Left lung (tissue), 4 donors: ENCODE measurements at regions not wholly inside any gene's neighbourhood (a gene's known extent, or its start where the extent isn't known, plus 50 kb on each side); places are given as distances from the start of the nearest gene placed in this dataset.
A peak's percentile ranks its signal among the peaks of the same experiment; 100 is the strongest.

Experiments
- ATAC-seq: fragments of 200-7000 bp; cut with Tn5 transposase; one replicate; pipeline ENCODE4 v1.9.1; 2020; ENCODE audit warnings: moderate library complexity
- DNase-seq, 4 donors: peaks; one replicate each; pipeline ENCODE4 v3.0.0-alpha.2; 2013 to 2020
- H3K27ac ChIP-seq, 2 donors: fragments of 200-600 bp; sonication (generic) in 1 of 2; one replicate each; pipeline versions ENCODE4 v1.5.0 to v1.8.0; 2020 to 2021
- H3K27me3 ChIP-seq, 2 donors: fragments of 200-600 bp; sonication (generic) in 1 of 2; one replicate each; pipeline versions ENCODE4 v1.5.0 to v1.8.0; 2020 to 2021
- H3K36me3 ChIP-seq, 2 donors: fragments of 200-600 bp; sonication (generic) in 1 of 2; one replicate each; pipeline versions ENCODE4 v1.5.0 to v1.8.0; 2020 to 2021
- H3K4me1 ChIP-seq, 2 donors: fragments of 200-600 bp; one replicate each; pipeline ENCODE4 v1.8.0; 2021
- H3K4me3 ChIP-seq, 2 donors: fragments of 200-600 bp; sonication (generic) in 1 of 2; one replicate each; pipeline versions ENCODE4 v1.5.0 to v1.8.0; 2020 to 2021; ENCODE audit warnings: mild to moderate bottlenecking in 1 of 2
- H3K9me3 ChIP-seq, 2 donors: fragments of 200-600 bp; sonication (generic) in 1 of 2; one replicate each; pipeline versions ENCODE4 v1.5.0 to v1.8.0; 2020 to 2021
- CTCF ChIP-seq, 2 donors: fragments of 200-600 bp; sonication (generic) in 1 of 2; IDR thresholded peaks; one replicate each; pipeline versions ENCODE4 v1.5.0 to v1.8.0; 2021; ENCODE audit warnings: antibody characterized with exemption in 2 of 2
- intact Hi-C, 2 donors: fragments of 100-400 bp; cut with DNase I; formaldehyde crosslinking; loops; one replicate each; pipeline versions ENCODE4 v1.11.2 to v1.14.2; 2022
- donor health status: DM: no; HTN: yes; CAD: no.
- donor health status: DM: no; HTN: no; CAD: no.

GRCh38 chr12:54711669-54712068 lies 63.5 kb upstream of the DCD start:
- no peak for ATAC-seq
- Histone ChIP-seq H3K27me3 (no peaks in the 10 kb centered on the region), H3K36me3 (no peaks in the 10 kb centered on the region), H3K4me3 (no peak overlapping the region), H3K9me3 (no peaks in the 10 kb centered on the region), H3K4me1 (no peaks in the 10 kb centered on the region), H3K27ac (no peak overlapping the region)
- no peak for TF ChIP-seq CTCF (IDR thresholded peaks at IDR 0.05)
- intact Hi-C loops, result no loop called here
- no peak for DNase-seq

- H3K27ac ChIP-seq, result no peak overlapping the region
- H3K4me1 ChIP-seq, result no peaks in the 10 kb centered on the region
- H3K27me3 ChIP-seq, result no peaks in the 10 kb centered on the region
- intact Hi-C loops, result no loop called here
- H3K9me3 ChIP-seq, result no peaks in the 10 kb centered on the region
- H3K4me3 ChIP-seq, result no peak overlapping the region
- ATAC-seq (peak; percentile 36), DNase-seq (no peak)
- no peaks in the 10 kb centered on the region for H3K36me3 ChIP-seq
- no peak for TF ChIP-seq CTCF (IDR thresholded peaks at IDR 0.05)
Measured at GRCh38 chr12:54708826-54709225, 60.7 kb upstream of the DCD start.

GRCh38 chr12:54704202-54704601 lies 56.0 kb upstream of the DCD start:
- TF ChIP-seq CTCF (IDR thresholded peaks at IDR 0.05), result no peak
- Histone ChIP-seq H3K4me3 (no peak overlapping the region), H3K27me3 (no peaks in the 10 kb centered on the region)

GRCh38 chr12:54701940-54702592 lies 53.9 kb upstream of the DCD start:
- ATAC-seq, result peak; percentile 87
- no peak overlapping the region for H3K27ac ChIP-seq
- no peaks in the 10 kb centered on the region for H3K4me1 ChIP-seq
- H3K36me3 ChIP-seq, result no peaks in the 10 kb centered on the region
- no peaks in the 10 kb centered on the region for H3K9me3 ChIP-seq
- H3K27me3 ChIP-seq, result no peaks in the 10 kb centered on the region
- H3K4me3 ChIP-seq, result no peak overlapping the region
- intact Hi-C loops, result no loop called here
- peak; percentile 45 to 46 for TF ChIP-seq CTCF (IDR thresholded peaks at IDR 0.05)
- DNase-seq, result peak in 2 of 4 donors; percentile 8 to 59

More at GRCh38 chr12:54704202-54704601, 56.0 kb upstream of the DCD start:
- intact Hi-C loops, result no loop called here
- Histone ChIP-seq H3K36me3 (no peaks in the 10 kb centered on the region), H3K4me1 (no peaks in the 10 kb centered on the region), H3K9me3 (no peaks in the 10 kb centered on the region), H3K27ac (no peak overlapping the region)
- ATAC-seq (no peak), DNase-seq (no peak)

- ATAC-seq, result no peak
- Histone ChIP-seq H3K27me3 (no peaks in the 10 kb centered on the region), H3K9me3 (no peaks in the 10 kb centered on the region), H3K4me3 (no peak overlapping the region), H3K4me1 (no peaks in the 10 kb centered on the region), H3K27ac (no peak overlapping the region), H3K36me3 (no peaks in the 10 kb centered on the region)
- DNase-seq, result no peak
- intact Hi-C loops, result no loop called here
- no peak for TF ChIP-seq CTCF (IDR thresholded peaks at IDR 0.05)
Measured at GRCh38 chr12:54700849-54701248, 52.7 kb upstream of the DCD start.
